IMR-90 (cell line): ENCODE measurements at regions not wholly inside any gene's neighbourhood (a gene's known extent, or its start where the extent isn't known, plus 50 kb on each side); places are given as distances from the start of the nearest gene placed in this dataset.

ENCODE experiments used
- ATAC-seq: fragments of 200-7000 bp; cut with Tn5 transposase; 2 replicates; pipeline ENCODE4 v1.9.1; 2020; ENCODE audit warnings: low read depth, mild to moderate bottlenecking, moderate library complexity
- BruUV-seq: library from RNA; stranded (reverse); fragments of 400-500 nt; replicated peaks from 2 replicates; lab custom pipeline; 2021; lab: Mats Ljungman, UMichigan
- CTCF ChIA-PET: fragments of 300-600 bp; formaldehyde crosslinking; extraction: SDS; loops from one replicate; lab custom pipeline; 2021; ENCODE audit warnings: antibody characterized with exemption; lab: Yijun Ruan, JAX
- POLR2A ChIA-PET: fragments of 300-600 bp; sonication (Branson Sonifier 250); formaldehyde crosslinking; loops from one replicate; lab custom pipeline; 2022; ENCODE audit warnings: antibody characterized with exemption; ENCODE audit not compliant: unreplicated experiment; lab: Charles Lee
- DNase-seq: peaks from one replicate; pipeline ENCODE4 v3.0.0; 2013
- H2AFZ ChIP-seq: replicated peaks from 2 replicates; pipeline ENCODE3; 2013; ENCODE audit warnings: low read length, mild to moderate bottlenecking; ENCODE audit not compliant: poor library complexity
- H2AK5ac ChIP-seq: 2 replicates; pipeline ENCODE4 v1.6.1; 2013; ENCODE audit warnings: low read depth, low read length, inconsistent platforms
- H2AK9ac ChIP-seq: replicated peaks from 2 replicates; pipeline ENCODE3; 2013; ENCODE audit warnings: mild to moderate bottlenecking, low read depth, low read length, moderate library complexity; ENCODE audit not compliant: poor library complexity
- H2BK120ac ChIP-seq: 2 replicates; pipeline ENCODE4 v1.6.1; 2013; ENCODE audit warnings: low read depth, low read length, inconsistent platforms
- H2BK15ac ChIP-seq: 3 replicates; pipeline ENCODE4 v1.6.1; 2013; ENCODE audit warnings: low read depth, low read length, inconsistent platforms
- H2BK20ac ChIP-seq: 2 replicates; pipeline ENCODE4 v1.6.1; 2013; ENCODE audit warnings: low read depth, mild to moderate bottlenecking, inconsistent platforms, low read length, moderate library complexity
- H2BK5ac ChIP-seq: 2 replicates; pipeline ENCODE4 v1.6.1; 2013; ENCODE audit warnings: mild to moderate bottlenecking, low read depth, low read length, inconsistent platforms; ENCODE audit not compliant: poor library complexity, severe bottlenecking
- H3K14ac ChIP-seq: replicated peaks from 2 replicates; pipeline ENCODE4 v1.6.1; 2013; ENCODE audit warnings: low read depth, low read length, inconsistent platforms
- H3K18ac ChIP-seq: 2 replicates; pipeline ENCODE4 v1.6.1; 2013; ENCODE audit warnings: low read depth, low read length, control low read depth
- H3K23ac ChIP-seq: 2 replicates; pipeline ENCODE4 v1.6.1; 2013; ENCODE audit warnings: low read depth, low read length, inconsistent platforms
- H3K27ac ChIP-seq: 2 replicates; pipeline ENCODE4 v1.5.1; 2013; ENCODE audit warnings: mild to moderate bottlenecking, control low read depth, low read length; ENCODE audit not compliant: insufficient read depth
- H3K27me3 ChIP-seq: 2 replicates; pipeline ENCODE4 v1.6.1; 2013; ENCODE audit warnings: low read length; ENCODE audit not compliant: control insufficient read depth, insufficient read depth
- H3K36me3 ChIP-seq: 2 replicates; pipeline ENCODE4 v1.6.1; 2013; ENCODE audit warnings: low read length, mixed read lengths; ENCODE audit not compliant: control insufficient read depth, insufficient read depth
- H3K4ac ChIP-seq: 2 replicates; pipeline ENCODE4 v1.6.1; 2013; ENCODE audit warnings: low read depth, low read length, inconsistent platforms
- H3K4me1 ChIP-seq: 2 replicates; pipeline ENCODE4 v1.6.1; 2013; ENCODE audit warnings: low read length, mixed read lengths; ENCODE audit not compliant: control insufficient read depth, insufficient read depth
- H3K4me2 ChIP-seq: 2 replicates; pipeline ENCODE4 v1.6.1; 2013; ENCODE audit warnings: low read depth, mild to moderate bottlenecking, control low read depth, low read length, moderate library complexity
- H3K4me3 ChIP-seq: 2 replicates; pipeline ENCODE4 v1.5.1; 2013; ENCODE audit warnings: low read depth, mild to moderate bottlenecking, control low read depth, low read length, moderate library complexity; ENCODE audit not compliant: insufficient read depth
- H3K56ac ChIP-seq: 2 replicates; pipeline ENCODE4 v1.6.1; 2013; ENCODE audit warnings: low read length, inconsistent platforms; ENCODE audit not compliant: insufficient read depth; ENCODE audit errors: extremely low read depth
- H3K79me1 ChIP-seq, 2 experiments: 2 replicates each; pipeline ENCODE4 v1.6.1; 2013; ENCODE audit warnings: low read length in 2 of 2, inconsistent platforms in 1 of 2, low read depth in 1 of 2
- H3K9ac ChIP-seq: 2 replicates; pipeline ENCODE4 v1.6.1; 2013; ENCODE audit warnings: low read depth, low read length, control low read depth
- H3K9me1 ChIP-seq: 2 replicates; pipeline ENCODE4 v1.6.1; 2013; ENCODE audit warnings: low read length, inconsistent platforms; ENCODE audit not compliant: insufficient read depth
- H3K9me3 ChIP-seq: 2 replicates; pipeline ENCODE4 v1.6.1; 2013; ENCODE audit warnings: low read length; ENCODE audit not compliant: control insufficient read depth, insufficient read depth
- H4K20me1 ChIP-seq: 2 replicates; pipeline ENCODE4 v1.6.1; 2013; ENCODE audit warnings: low read length, inconsistent platforms; ENCODE audit not compliant: insufficient read depth
- H4K5ac ChIP-seq: 2 replicates; pipeline ENCODE4 v1.6.1; 2013; ENCODE audit warnings: mild to moderate bottlenecking, low read depth, low read length, control low read depth
- H4K8ac ChIP-seq, 2 experiments: 2 replicates each; pipeline ENCODE4 v1.6.1; 2013; ENCODE audit warnings: low read depth in 2 of 2, low read length in 2 of 2, control low read depth in 1 of 2, inconsistent platforms in 1 of 2
- H4K91ac ChIP-seq: 2 replicates; pipeline ENCODE4 v1.6.1; 2013; ENCODE audit warnings: low read depth, low read length, inconsistent platforms; ENCODE audit not compliant: insufficient read depth
- BHLHE40 ChIP-seq: fragments of 150-350 bp; IDR thresholded peaks from 2 replicates; pipeline ENCODE4 v1.6.1; 2016; ENCODE audit warnings: mild to moderate bottlenecking, low read depth, low read length
- CHD1 ChIP-seq: IDR thresholded peaks from 2 replicates; pipeline ENCODE4 v1.6.1; 2012; ENCODE audit warnings: low read depth, low read length, improper control_type of control experiment
- FOS ChIP-seq: fragments of 150-350 bp; IDR thresholded peaks from 2 replicates; pipeline ENCODE4 v1.6.1; 2016; ENCODE audit warnings: low read depth, low read length
- MAFK ChIP-seq: IDR thresholded peaks from 2 replicates; pipeline ENCODE4 v1.6.1; 2012; ENCODE audit warnings: low read depth, low read length, improper control_type of control experiment
- MAZ ChIP-seq: IDR thresholded peaks from 2 replicates; pipeline ENCODE4 v1.6.1; 2012; ENCODE audit warnings: low read depth, mild to moderate bottlenecking, low read length, improper control_type of control experiment, moderate library complexity, borderline replicate concordance
- MXI1 ChIP-seq: IDR thresholded peaks from 2 replicates; pipeline ENCODE4 v1.6.1; 2012; ENCODE audit warnings: low read depth, mild to moderate bottlenecking, low read length, moderate library complexity, borderline replicate concordance
- NFE2L2 ChIP-seq: fragments of 150-350 bp; IDR thresholded peaks from 2 replicates; pipeline ENCODE4 v1.6.1; 2016; ENCODE audit warnings: low read depth, mild to moderate bottlenecking, low read length
- POLR2A ChIP-seq: IDR thresholded peaks from 2 replicates; pipeline ENCODE4 v1.6.1; 2012; ENCODE audit warnings: mild to moderate bottlenecking, low read depth, low read length
- RAD21 ChIP-seq: IDR thresholded peaks from 2 replicates; pipeline ENCODE4 v1.6.1; 2012; ENCODE audit warnings: low read length, improper control_type of control experiment
- RCOR1 ChIP-seq: IDR thresholded peaks from 2 replicates; pipeline ENCODE4 v1.6.1; 2012; ENCODE audit warnings: mild to moderate bottlenecking, low read length, improper control_type of control experiment; ENCODE audit not compliant: insufficient replicate concordance
- RFX5 ChIP-seq: IDR thresholded peaks from 2 replicates; pipeline ENCODE4 v1.8.0; 2012; ENCODE audit warnings: low read depth, mild to moderate bottlenecking, low read length, moderate library complexity
- WGBS, 2 experiments: methylation state at CpG; one replicate each; pipeline versions ENCODE4 v1.1.5 to v1.1.7; 2013; ENCODE audit warnings: missing lambda C conversion rate in 2 of 2; ENCODE audit not compliant: insufficient read length in 1 of 2; ENCODE audit errors: extremely low coverage in 2 of 2; 5-methylcytosine and 5-hydroxymethylcytosine counted together
- dilution Hi-C: fragments of 300-500 bp; cut with HindIII; formaldehyde crosslinking; loops from one replicate; pipeline ENCODE4 v1.14.3; 2018; ENCODE audit warnings: low sequenced_read_pairs; ENCODE audit not compliant: unreplicated experiment
- in situ Hi-C: fragments of 300-500 bp; cut with MboI; formaldehyde crosslinking; loops from 3 replicates; pipeline ENCODE4 v1.14.3; 2019; ENCODE audit warnings: low sequenced_read_pairs, inconsistent platforms, mixed read lengths
- intact Hi-C: fragments of 100-400 bp; cut with micrococcal nuclease; formaldehyde crosslinking; loops from 2 replicates; pipeline ENCODE4 v1.10.0; 2022
- TF ChIP-seq, protein P1 (sequence below): conservative IDR thresholded peaks from 2 replicates; pipeline ENCODE4 v1.5.1; 2012; ENCODE audit warnings: mild to moderate bottlenecking, low read depth, low read length, improper control_type of control experiment
- TF ChIP-seq, protein P2 (sequence below): fragments of 150-350 bp; IDR thresholded peaks from 2 replicates; pipeline ENCODE4 v1.6.1; 2016; ENCODE audit warnings: low read depth, mild to moderate bottlenecking, low read length, moderate library complexity, borderline replicate concordance

DNA sequence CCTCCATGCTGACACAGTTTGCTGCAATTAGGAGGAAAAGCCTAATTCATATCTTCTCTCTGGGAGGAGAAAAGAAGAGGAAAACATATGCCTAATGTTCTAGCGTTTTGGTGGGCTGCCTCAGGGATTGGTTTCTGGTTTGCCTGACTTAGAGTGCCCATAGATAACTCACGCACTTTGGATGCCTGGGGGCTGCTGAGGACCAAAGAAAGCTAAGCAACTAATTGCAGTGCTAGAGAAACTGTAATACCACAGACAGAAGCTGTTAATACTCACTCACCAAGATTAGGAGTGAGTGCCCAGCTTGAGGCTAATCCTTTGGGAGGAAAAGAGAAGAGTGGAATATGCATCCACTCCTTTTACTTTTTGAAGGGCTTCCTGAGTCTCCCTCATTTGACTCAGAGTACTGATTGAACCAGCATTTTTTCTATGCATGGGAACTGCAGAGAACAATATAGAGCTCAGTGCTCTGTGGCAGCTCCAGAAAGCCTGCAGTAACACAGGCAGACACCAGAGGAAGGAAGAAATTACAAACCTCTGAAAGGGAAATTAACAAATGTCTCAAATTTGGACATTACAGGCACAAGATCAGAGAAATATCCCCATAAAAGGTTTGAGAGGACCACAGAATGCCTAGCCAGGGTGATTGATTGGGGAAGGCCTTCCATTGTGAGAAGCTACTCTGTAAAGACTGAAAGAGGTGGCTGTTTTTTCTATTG lies 666.4 kb downstream of the OLFM4 start:
- DNase-seq (no peak), ATAC-seq (no peak)
- no peak overlapping the region for H2BK15ac ChIP-seq
- H4K20me1 ChIP-seq, result no peaks in the 10 kb centered on the region
- H3K23ac ChIP-seq, result no peak overlapping the region
- no peaks in the 10 kb centered on the region for H3K79me1 ChIP-seq
- no peak overlapping the region for H3K14ac ChIP-seq
- TF ChIP-seq MAFK, result no peak
- no peak for TF ChIP-seq POLR2A
- no peak for TF ChIP-seq MXI1
- TF ChIP-seq BHLHE40, result no peak
- TF ChIP-seq, protein P1, sequence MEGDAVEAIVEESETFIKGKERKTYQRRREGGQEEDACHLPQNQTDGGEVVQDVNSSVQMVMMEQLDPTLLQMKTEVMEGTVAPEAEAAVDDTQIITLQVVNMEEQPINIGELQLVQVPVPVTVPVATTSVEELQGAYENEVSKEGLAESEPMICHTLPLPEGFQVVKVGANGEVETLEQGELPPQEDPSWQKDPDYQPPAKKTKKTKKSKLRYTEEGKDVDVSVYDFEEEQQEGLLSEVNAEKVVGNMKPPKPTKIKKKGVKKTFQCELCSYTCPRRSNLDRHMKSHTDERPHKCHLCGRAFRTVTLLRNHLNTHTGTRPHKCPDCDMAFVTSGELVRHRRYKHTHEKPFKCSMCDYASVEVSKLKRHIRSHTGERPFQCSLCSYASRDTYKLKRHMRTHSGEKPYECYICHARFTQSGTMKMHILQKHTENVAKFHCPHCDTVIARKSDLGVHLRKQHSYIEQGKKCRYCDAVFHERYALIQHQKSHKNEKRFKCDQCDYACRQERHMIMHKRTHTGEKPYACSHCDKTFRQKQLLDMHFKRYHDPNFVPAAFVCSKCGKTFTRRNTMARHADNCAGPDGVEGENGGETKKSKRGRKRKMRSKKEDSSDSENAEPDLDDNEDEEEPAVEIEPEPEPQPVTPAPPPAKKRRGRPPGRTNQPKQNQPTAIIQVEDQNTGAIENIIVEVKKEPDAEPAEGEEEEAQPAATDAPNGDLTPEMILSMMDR, result no peak
- TF ChIP-seq MAZ, result no peak
- no peak for TF ChIP-seq RAD21
- TF ChIP-seq, protein P2, sequence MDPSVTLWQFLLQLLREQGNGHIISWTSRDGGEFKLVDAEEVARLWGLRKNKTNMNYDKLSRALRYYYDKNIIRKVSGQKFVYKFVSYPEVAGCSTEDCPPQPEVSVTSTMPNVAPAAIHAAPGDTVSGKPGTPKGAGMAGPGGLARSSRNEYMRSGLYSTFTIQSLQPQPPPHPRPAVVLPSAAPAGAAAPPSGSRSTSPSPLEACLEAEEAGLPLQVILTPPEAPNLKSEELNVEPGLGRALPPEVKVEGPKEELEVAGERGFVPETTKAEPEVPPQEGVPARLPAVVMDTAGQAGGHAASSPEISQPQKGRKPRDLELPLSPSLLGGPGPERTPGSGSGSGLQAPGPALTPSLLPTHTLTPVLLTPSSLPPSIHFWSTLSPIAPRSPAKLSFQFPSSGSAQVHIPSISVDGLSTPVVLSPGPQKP, result no peak
- no peak for TF ChIP-seq FOS
- no peak for TF ChIP-seq CHD1
- no peak for TF ChIP-seq RCOR1
- no peak for TF ChIP-seq NFE2L2
- no peak for TF ChIP-seq RFX5
- no peaks in the 10 kb centered on the region for H3K4me1 ChIP-seq
- H3K4me2 ChIP-seq, result no peak overlapping the region
- no peak overlapping the region for H2AK9ac ChIP-seq
- H3K4me3 ChIP-seq, result no peak overlapping the region
- H3K56ac ChIP-seq, result no peak overlapping the region
- BruUV-seq, result no TSS peak
- no peak overlapping the region for H3K4ac ChIP-seq
- ChIA-PET POLR2A (no interaction called here), CTCF (no interaction called here)
- no peak overlapping the region for H3K9ac ChIP-seq
- no peak overlapping the region for H4K91ac ChIP-seq
- no peak overlapping the region for H2AK5ac ChIP-seq
- H3K27me3 ChIP-seq, result no peaks in the 10 kb centered on the region
- dilution Hi-C loops, result no loop called here
- H3K9me3 ChIP-seq, result peaks cover 8% of the 10 kb centered on the region; the same call in 1 of the 2 replicates
- no peak overlapping the region for H4K5ac ChIP-seq
- no peak overlapping the region for H2BK5ac ChIP-seq
- H3K27ac ChIP-seq, result no peak overlapping the region
- H3K36me3 ChIP-seq, result no peaks in the 10 kb centered on the region
- H2BK20ac ChIP-seq, result no peak overlapping the region
- no peak overlapping the region for H2AFZ ChIP-seq
- no CpG with 5 or more reads among the region's 2 CpGs for WGBS, 2 experiments
- no peak overlapping the region for H3K18ac ChIP-seq
- H3K9me1 ChIP-seq, result no peaks in the 10 kb centered on the region
- in situ Hi-C loops, result no loop called here
- no peak overlapping the region for H4K8ac ChIP-seq
- intact Hi-C loops, result no loop called here
- H2BK120ac ChIP-seq, result no peak overlapping the region
